OCI-LY7 (cell line): ENCODE measurements at regions not wholly inside any gene's neighbourhood (a gene's known extent, or its start where the extent isn't known, plus 50 kb on each side); places are given as distances from the start of the nearest gene placed in this dataset.
"Not testable (repeated sequence)": the region's sequence is repeated elsewhere in the genome, so short reads cannot be mapped to it uniquely, and the experiment has no call there.

Experiments
- EZH2phosphoT487 ChIP-seq: fragments of 200-600 bp; sonication (generic); IDR thresholded peaks from 2 replicates; pipeline ENCODE4 v1.6.1; 2018; ENCODE audit warnings: low read depth, borderline replicate concordance, mild to moderate bottlenecking, mixed run types, antibody characterized with exemption, low read length, moderate library complexity, mixed read lengths
- TF ChIP-seq, protein P1 (sequence below): fragments of 200-600 bp; sonication (generic); conservative IDR thresholded peaks from 2 replicates; pipeline ENCODE4 v1.5.1; 2014; ENCODE audit warnings: mild to moderate bottlenecking, antibody characterized with exemption, low read length, moderate library complexity, mixed read lengths

DNA sequence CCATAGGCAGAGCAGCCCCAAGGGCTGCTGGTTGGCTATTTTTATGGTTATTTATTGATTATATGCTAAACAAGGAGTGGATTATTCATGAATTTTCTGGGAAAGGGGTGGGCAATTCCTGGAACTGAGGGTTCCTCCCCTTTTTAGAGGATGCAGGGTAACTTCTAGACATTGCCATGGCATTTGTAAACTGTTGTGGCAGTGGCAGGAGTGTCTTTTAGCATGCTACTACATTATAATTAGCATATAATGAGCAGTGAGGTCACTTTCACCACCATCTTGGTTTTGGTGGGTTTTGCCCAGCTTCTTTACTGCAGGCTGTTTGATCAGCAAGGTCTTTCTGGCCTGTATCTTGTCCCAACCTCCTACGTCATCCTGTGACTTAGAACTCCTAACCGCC, 112.2 kb downstream of the RHOU start:
- TF ChIP-seq, protein P1, sequence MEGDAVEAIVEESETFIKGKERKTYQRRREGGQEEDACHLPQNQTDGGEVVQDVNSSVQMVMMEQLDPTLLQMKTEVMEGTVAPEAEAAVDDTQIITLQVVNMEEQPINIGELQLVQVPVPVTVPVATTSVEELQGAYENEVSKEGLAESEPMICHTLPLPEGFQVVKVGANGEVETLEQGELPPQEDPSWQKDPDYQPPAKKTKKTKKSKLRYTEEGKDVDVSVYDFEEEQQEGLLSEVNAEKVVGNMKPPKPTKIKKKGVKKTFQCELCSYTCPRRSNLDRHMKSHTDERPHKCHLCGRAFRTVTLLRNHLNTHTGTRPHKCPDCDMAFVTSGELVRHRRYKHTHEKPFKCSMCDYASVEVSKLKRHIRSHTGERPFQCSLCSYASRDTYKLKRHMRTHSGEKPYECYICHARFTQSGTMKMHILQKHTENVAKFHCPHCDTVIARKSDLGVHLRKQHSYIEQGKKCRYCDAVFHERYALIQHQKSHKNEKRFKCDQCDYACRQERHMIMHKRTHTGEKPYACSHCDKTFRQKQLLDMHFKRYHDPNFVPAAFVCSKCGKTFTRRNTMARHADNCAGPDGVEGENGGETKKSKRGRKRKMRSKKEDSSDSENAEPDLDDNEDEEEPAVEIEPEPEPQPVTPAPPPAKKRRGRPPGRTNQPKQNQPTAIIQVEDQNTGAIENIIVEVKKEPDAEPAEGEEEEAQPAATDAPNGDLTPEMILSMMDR = not testable (repeated sequence)
- not testable (repeated sequence) for TF ChIP-seq EZH2phosphoT487
